Endothelial cell of umbilical vein (primary cell): ENCODE measurements at regions not wholly inside any gene's neighbourhood (a gene's known extent, or its start where the extent isn't known, plus 50 kb on each side); places are given as distances from the start of the nearest gene placed in this dataset.

ENCODE experiments used
- GATA2 ChIP-seq: IDR thresholded peaks from 2 replicates; pipeline ENCODE4 v1.7.0; 2011; ENCODE audit warnings: low read depth, mild to moderate bottlenecking, moderate library complexity, mixed read lengths, low read length; ENCODE audit not compliant: insufficient read length, insufficient read depth
- POLR2A ChIP-seq: IDR thresholded peaks from 2 replicates; pipeline ENCODE4 v1.6.1; 2012; ENCODE audit warnings: low read depth, mild to moderate bottlenecking, control low read depth, low read length
- TF ChIP-seq, protein P1 (sequence below), 2 donors: IDR thresholded peaks; 1 replicate in 1 of 2; 2 replicates in 1 of 2; pipeline ENCODE4 v1.5.1; 2011; ENCODE audit warnings: low read length in 2 of 2, mild to moderate bottlenecking in 2 of 2, moderate library complexity in 2 of 2, control low read depth in 1 of 2, inconsistent platforms in 1 of 2, low read depth in 1 of 2; ENCODE audit not compliant: insufficient read depth in 1 of 2; ENCODE audit errors: extremely low read depth in 1 of 2

DNA sequence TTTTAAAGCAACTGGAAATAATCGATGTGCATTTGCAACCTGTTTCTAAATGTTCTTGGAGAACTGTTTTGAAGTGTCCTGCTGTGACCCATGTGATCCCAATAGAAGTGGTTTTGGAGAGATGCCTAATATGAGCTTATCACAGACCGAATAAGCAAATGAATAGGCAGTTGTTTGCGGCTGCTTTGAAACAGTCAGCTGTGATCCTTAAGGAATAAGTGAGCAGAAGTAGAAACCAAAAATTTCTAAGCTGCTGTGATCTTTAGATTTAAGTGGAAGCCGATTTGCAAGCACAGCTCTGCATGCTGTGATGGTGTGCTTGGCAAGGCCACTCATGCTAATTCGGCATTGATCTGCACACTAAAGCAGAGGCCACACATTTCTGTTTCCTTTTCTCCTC is 329.5 kb upstream of the DUSP10 start:
- TF ChIP-seq, protein P1, sequence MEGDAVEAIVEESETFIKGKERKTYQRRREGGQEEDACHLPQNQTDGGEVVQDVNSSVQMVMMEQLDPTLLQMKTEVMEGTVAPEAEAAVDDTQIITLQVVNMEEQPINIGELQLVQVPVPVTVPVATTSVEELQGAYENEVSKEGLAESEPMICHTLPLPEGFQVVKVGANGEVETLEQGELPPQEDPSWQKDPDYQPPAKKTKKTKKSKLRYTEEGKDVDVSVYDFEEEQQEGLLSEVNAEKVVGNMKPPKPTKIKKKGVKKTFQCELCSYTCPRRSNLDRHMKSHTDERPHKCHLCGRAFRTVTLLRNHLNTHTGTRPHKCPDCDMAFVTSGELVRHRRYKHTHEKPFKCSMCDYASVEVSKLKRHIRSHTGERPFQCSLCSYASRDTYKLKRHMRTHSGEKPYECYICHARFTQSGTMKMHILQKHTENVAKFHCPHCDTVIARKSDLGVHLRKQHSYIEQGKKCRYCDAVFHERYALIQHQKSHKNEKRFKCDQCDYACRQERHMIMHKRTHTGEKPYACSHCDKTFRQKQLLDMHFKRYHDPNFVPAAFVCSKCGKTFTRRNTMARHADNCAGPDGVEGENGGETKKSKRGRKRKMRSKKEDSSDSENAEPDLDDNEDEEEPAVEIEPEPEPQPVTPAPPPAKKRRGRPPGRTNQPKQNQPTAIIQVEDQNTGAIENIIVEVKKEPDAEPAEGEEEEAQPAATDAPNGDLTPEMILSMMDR (IDR thresholded peaks at IDR 0.05; ENCODE audit: extremely low read depth in 1 of 2, insufficient read depth in 1 of 2, low read depth in 1 of 2, low read length in 2 of 2), result no peak
- TF ChIP-seq POLR2A, result no peak
- TF ChIP-seq GATA2, result no peak
